ENCODE measurements at regions not wholly inside any gene's neighbourhood (a gene's known extent, or its start where the extent isn't known, plus 50 kb on each side); places are given as distances from the start of the nearest gene placed in this dataset.

DNA sequence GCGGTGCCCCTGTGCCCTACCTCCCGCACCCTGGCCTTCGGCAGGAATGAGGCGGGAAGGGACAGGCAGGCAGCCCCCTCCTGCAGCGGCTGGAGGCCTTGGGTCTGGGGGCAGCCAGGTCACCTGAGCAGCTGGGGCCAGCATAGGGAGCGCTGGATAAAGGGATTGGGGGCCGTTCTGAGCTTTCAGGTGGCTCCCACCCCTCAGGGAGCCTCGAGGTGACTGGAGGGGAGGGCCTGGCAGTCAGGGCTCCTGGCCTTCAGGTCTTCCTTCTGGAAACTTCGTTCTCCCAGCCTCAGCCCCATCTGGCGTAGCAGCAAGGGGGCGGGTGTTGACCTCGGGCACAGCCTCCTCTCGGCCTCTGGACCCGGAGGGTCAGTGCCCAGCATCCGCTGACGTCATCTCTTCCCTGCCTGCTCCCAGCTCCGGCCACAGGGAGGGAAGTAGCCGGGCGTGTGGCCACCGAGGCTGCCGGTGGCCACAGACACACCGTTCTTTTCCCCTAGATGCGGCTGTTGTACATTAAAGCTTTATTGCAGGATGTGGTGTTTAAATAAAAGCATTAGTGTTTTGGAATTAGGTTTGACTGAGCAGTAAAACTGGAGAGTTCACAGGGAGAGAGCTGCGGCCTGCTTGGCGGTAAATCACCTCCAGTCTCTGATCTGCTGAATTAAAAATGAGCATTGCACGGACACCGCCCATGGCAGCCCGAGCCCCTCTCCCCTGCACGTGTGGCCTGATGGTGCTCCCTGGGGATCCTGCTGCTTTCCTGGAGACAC lies 80.0 kb upstream of the GATA5 start:
- TF ChIP-seq, protein P1, sequence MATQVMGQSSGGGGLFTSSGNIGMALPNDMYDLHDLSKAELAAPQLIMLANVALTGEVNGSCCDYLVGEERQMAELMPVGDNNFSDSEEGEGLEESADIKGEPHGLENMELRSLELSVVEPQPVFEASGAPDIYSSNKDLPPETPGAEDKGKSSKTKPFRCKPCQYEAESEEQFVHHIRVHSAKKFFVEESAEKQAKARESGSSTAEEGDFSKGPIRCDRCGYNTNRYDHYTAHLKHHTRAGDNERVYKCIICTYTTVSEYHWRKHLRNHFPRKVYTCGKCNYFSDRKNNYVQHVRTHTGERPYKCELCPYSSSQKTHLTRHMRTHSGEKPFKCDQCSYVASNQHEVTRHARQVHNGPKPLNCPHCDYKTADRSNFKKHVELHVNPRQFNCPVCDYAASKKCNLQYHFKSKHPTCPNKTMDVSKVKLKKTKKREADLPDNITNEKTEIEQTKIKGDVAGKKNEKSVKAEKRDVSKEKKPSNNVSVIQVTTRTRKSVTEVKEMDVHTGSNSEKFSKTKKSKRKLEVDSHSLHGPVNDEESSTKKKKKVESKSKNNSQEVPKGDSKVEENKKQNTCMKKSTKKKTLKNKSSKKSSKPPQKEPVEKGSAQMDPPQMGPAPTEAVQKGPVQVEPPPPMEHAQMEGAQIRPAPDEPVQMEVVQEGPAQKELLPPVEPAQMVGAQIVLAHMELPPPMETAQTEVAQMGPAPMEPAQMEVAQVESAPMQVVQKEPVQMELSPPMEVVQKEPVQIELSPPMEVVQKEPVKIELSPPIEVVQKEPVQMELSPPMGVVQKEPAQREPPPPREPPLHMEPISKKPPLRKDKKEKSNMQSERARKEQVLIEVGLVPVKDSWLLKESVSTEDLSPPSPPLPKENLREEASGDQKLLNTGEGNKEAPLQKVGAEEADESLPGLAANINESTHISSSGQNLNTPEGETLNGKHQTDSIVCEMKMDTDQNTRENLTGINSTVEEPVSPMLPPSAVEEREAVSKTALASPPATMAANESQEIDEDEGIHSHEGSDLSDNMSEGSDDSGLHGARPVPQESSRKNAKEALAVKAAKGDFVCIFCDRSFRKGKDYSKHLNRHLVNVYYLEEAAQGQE (tag by site-specific recombination; IDR thresholded peaks at IDR 0.05) = no peak
- no peak for TF ChIP-seq ZNF239 (tag by site-specific recombination; IDR thresholded peaks at IDR 0.05)
- TF ChIP-seq, protein P2, sequence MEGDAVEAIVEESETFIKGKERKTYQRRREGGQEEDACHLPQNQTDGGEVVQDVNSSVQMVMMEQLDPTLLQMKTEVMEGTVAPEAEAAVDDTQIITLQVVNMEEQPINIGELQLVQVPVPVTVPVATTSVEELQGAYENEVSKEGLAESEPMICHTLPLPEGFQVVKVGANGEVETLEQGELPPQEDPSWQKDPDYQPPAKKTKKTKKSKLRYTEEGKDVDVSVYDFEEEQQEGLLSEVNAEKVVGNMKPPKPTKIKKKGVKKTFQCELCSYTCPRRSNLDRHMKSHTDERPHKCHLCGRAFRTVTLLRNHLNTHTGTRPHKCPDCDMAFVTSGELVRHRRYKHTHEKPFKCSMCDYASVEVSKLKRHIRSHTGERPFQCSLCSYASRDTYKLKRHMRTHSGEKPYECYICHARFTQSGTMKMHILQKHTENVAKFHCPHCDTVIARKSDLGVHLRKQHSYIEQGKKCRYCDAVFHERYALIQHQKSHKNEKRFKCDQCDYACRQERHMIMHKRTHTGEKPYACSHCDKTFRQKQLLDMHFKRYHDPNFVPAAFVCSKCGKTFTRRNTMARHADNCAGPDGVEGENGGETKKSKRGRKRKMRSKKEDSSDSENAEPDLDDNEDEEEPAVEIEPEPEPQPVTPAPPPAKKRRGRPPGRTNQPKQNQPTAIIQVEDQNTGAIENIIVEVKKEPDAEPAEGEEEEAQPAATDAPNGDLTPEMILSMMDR (tag by site-specific recombination; IDR thresholded peaks at IDR 0.05) = no peak
- TF ChIP-seq ZNF311 (tag by site-specific recombination; IDR thresholded peaks at IDR 0.05; ENCODE audit: borderline replicate concordance) = no peak
- TF ChIP-seq, protein P3, sequence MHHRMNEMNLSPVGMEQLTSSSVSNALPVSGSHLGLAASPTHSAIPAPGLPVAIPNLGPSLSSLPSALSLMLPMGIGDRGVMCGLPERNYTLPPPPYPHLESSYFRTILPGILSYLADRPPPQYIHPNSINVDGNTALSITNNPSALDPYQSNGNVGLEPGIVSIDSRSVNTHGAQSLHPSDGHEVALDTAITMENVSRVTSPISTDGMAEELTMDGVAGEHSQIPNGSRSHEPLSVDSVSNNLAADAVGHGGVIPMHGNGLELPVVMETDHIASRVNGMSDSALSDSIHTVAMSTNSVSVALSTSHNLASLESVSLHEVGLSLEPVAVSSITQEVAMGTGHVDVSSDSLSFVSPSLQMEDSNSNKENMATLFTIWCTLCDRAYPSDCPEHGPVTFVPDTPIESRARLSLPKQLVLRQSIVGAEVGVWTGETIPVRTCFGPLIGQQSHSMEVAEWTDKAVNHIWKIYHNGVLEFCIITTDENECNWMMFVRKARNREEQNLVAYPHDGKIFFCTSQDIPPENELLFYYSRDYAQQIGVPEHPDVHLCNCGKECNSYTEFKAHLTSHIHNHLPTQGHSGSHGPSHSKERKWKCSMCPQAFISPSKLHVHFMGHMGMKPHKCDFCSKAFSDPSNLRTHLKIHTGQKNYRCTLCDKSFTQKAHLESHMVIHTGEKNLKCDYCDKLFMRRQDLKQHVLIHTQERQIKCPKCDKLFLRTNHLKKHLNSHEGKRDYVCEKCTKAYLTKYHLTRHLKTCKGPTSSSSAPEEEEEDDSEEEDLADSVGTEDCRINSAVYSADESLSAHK (tag by site-specific recombination; IDR thresholded peaks at IDR 0.05) = no peak
- TF ChIP-seq, protein P4, sequence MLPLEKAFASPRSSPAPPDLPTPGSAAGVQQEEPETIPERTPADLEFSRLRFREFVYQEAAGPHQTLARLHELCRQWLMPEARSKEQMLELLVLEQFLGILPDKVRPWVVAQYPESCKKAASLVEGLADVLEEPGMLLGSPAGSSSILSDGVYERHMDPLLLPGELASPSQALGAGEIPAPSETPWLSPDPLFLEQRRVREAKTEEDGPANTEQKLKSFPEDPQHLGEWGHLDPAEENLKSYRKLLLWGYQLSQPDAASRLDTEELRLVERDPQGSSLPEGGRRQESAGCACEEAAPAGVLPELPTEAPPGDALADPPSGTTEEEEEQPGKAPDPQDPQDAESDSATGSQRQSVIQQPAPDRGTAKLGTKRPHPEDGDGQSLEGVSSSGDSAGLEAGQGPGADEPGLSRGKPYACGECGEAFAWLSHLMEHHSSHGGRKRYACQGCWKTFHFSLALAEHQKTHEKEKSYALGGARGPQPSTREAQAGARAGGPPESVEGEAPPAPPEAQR (tag by site-specific recombination; IDR thresholded peaks at IDR 0.05) = no peak
- TF ChIP-seq ZNF624 (tag by site-specific recombination; IDR thresholded peaks at IDR 0.05) = no peak
- TF ChIP-seq, protein P5, sequence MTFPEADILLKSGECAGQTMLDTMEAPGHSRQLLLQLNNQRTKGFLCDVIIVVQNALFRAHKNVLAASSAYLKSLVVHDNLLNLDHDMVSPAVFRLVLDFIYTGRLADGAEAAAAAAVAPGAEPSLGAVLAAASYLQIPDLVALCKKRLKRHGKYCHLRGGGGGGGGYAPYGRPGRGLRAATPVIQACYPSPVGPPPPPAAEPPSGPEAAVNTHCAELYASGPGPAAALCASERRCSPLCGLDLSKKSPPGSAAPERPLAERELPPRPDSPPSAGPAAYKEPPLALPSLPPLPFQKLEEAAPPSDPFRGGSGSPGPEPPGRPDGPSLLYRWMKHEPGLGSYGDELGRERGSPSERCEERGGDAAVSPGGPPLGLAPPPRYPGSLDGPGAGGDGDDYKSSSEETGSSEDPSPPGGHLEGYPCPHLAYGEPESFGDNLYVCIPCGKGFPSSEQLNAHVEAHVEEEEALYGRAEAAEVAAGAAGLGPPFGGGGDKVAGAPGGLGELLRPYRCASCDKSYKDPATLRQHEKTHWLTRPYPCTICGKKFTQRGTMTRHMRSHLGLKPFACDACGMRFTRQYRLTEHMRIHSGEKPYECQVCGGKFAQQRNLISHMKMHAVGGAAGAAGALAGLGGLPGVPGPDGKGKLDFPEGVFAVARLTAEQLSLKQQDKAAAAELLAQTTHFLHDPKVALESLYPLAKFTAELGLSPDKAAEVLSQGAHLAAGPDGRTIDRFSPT (tag by site-specific recombination; IDR thresholded peaks at IDR 0.05) = no peak
- TF ChIP-seq ZNF560 (tag by site-specific recombination; IDR thresholded peaks at IDR 0.05; ENCODE audit: borderline replicate concordance) = no peak
- TF ChIP-seq, protein P6, sequence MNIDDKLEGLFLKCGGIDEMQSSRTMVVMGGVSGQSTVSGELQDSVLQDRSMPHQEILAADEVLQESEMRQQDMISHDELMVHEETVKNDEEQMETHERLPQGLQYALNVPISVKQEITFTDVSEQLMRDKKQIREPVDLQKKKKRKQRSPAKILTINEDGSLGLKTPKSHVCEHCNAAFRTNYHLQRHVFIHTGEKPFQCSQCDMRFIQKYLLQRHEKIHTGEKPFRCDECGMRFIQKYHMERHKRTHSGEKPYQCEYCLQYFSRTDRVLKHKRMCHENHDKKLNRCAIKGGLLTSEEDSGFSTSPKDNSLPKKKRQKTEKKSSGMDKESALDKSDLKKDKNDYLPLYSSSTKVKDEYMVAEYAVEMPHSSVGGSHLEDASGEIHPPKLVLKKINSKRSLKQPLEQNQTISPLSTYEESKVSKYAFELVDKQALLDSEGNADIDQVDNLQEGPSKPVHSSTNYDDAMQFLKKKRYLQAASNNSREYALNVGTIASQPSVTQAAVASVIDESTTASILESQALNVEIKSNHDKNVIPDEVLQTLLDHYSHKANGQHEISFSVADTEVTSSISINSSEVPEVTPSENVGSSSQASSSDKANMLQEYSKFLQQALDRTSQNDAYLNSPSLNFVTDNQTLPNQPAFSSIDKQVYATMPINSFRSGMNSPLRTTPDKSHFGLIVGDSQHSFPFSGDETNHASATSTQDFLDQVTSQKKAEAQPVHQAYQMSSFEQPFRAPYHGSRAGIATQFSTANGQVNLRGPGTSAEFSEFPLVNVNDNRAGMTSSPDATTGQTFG (tag by site-specific recombination; IDR thresholded peaks at IDR 0.05; ENCODE audit: borderline replicate concordance) = no peak
- no peak for TF ChIP-seq ZNF24 (tag by site-specific recombination; IDR thresholded peaks at IDR 0.05)
- no peak for TF ChIP-seq ZNF561 (tag by site-specific recombination; IDR thresholded peaks at IDR 0.05; ENCODE audit: borderline replicate concordance)
- TF ChIP-seq, protein P7, sequence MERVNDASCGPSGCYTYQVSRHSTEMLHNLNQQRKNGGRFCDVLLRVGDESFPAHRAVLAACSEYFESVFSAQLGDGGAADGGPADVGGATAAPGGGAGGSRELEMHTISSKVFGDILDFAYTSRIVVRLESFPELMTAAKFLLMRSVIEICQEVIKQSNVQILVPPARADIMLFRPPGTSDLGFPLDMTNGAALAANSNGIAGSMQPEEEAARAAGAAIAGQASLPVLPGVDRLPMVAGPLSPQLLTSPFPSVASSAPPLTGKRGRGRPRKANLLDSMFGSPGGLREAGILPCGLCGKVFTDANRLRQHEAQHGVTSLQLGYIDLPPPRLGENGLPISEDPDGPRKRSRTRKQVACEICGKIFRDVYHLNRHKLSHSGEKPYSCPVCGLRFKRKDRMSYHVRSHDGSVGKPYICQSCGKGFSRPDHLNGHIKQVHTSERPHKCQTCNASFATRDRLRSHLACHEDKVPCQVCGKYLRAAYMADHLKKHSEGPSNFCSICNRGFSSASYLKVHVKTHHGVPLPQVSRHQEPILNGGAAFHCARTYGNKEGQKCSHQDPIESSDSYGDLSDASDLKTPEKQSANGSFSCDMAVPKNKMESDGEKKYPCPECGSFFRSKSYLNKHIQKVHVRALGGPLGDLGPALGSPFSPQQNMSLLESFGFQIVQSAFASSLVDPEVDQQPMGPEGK (tag by site-specific recombination; IDR thresholded peaks at IDR 0.05) = no peak
- TF ChIP-seq ZNF274 (IDR thresholded peaks at IDR 0.05; ENCODE audit: low read length) = no peak
- TF ChIP-seq ZNF274 (tag by site-specific recombination; IDR thresholded peaks at IDR 0.05; ENCODE audit: borderline replicate concordance) = no peak

All from HEK293 (cell line).